WERI-Rb-1 (cell line): ENCODE measurements at regions not wholly inside any gene's neighbourhood (a gene's known extent, or its start where the extent isn't known, plus 50 kb on each side); places are given as distances from the start of the nearest gene placed in this dataset.

Source experiments
- DNase-seq: peaks from one replicate; pipeline ENCODE4 v3.0.0-alpha.2; 2020
- H3K27ac ChIP-seq: fragments of 250-450 bp; sonication (Bioruptor Pico); 2 replicates; pipeline ENCODE4 v1.5.1; 2020; ENCODE audit warnings: mild to moderate bottlenecking, moderate library complexity
- H3K27me3 ChIP-seq: fragments of 250-450 bp; sonication (Bioruptor Pico); 2 replicates; pipeline ENCODE4 v1.5.1; 2021; ENCODE audit warnings: mild to moderate bottlenecking, low read depth, moderate library complexity; ENCODE audit not compliant: insufficient read depth, severe bottlenecking
- H3K36me3 ChIP-seq: fragments of 250-450 bp; sonication (Bioruptor Pico); 2 replicates; pipeline ENCODE4 v1.5.1; 2020; ENCODE audit warnings: mild to moderate bottlenecking, moderate library complexity
- H3K4me3 ChIP-seq: 2 replicates; pipeline ENCODE4 v1.5.1; 2011; ENCODE audit warnings: low read depth, mild to moderate bottlenecking, control low read depth, low read length
- H3K9me3 ChIP-seq: fragments of 250-450 bp; sonication (Bioruptor Pico); 2 replicates; pipeline ENCODE4 v1.5.1; 2021; ENCODE audit warnings: mild to moderate bottlenecking, moderate library complexity; ENCODE audit not compliant: severe bottlenecking
- TF ChIP-seq, protein P1 (sequence below): IDR thresholded peaks from 2 replicates; pipeline ENCODE4 v1.5.1; 2011; ENCODE audit warnings: low read depth, mild to moderate bottlenecking, control low read depth, inconsistent platforms, low read length

- TF ChIP-seq, protein P1, sequence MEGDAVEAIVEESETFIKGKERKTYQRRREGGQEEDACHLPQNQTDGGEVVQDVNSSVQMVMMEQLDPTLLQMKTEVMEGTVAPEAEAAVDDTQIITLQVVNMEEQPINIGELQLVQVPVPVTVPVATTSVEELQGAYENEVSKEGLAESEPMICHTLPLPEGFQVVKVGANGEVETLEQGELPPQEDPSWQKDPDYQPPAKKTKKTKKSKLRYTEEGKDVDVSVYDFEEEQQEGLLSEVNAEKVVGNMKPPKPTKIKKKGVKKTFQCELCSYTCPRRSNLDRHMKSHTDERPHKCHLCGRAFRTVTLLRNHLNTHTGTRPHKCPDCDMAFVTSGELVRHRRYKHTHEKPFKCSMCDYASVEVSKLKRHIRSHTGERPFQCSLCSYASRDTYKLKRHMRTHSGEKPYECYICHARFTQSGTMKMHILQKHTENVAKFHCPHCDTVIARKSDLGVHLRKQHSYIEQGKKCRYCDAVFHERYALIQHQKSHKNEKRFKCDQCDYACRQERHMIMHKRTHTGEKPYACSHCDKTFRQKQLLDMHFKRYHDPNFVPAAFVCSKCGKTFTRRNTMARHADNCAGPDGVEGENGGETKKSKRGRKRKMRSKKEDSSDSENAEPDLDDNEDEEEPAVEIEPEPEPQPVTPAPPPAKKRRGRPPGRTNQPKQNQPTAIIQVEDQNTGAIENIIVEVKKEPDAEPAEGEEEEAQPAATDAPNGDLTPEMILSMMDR = no peak
- DNase-seq = no peak
Observed at GRCh38 chr15:95795386-95795785, 535.1 kb upstream of the NR2F2 start.

GRCh38 chr15:95799286-95800200 is 531.0 kb upstream of the NR2F2 start:
- Histone ChIP-seq H3K9me3 (no peaks in the 10 kb centered on the region), H3K36me3 (no peaks in the 10 kb centered on the region), H3K27ac (no peak overlapping the region), H3K27me3 (peaks cover 3% of the 10 kb centered on the region), H3K4me3 (no peak overlapping the region)
- TF ChIP-seq, protein P1 = no peak
- DNase-seq = no peak

More at GRCh38 chr15:95795386-95795785, 535.1 kb upstream of the NR2F2 start:
- H3K27me3 ChIP-seq = peaks cover 7% of the 10 kb centered on the region
- no peaks in the 10 kb centered on the region for H3K9me3 ChIP-seq
- H3K27ac ChIP-seq = no peak overlapping the region
- H3K4me3 ChIP-seq = no peak overlapping the region
- no peaks in the 10 kb centered on the region for H3K36me3 ChIP-seq

DNA sequence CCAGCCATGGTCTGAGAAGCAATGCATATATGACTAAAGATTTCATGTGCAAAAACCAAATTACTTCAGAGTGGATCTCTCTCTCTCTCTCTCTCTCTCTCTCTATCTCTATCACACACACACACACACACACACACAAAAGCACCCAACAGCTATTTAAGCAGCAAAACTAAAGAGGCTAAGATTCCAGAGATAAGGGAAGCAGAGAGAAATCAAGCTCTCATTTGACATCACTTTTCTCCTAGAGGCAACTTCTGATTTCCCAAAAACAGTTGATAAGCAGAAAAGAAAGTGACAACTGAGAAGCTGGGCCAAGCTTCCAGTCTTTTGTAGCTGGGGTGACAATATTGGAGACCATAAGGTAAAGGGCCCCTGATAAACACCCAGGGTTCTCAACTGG is 526.0 kb upstream of the NR2F2 start:
- no peak for DNase-seq
- Histone ChIP-seq H3K4me3 (no peak overlapping the region), H3K36me3 (no peaks in the 10 kb centered on the region), H3K27me3 (no peaks in the 10 kb centered on the region), H3K9me3 (no peaks in the 10 kb centered on the region), H3K27ac (no peak overlapping the region)
- TF ChIP-seq, protein P1 = no peak

DNA sequence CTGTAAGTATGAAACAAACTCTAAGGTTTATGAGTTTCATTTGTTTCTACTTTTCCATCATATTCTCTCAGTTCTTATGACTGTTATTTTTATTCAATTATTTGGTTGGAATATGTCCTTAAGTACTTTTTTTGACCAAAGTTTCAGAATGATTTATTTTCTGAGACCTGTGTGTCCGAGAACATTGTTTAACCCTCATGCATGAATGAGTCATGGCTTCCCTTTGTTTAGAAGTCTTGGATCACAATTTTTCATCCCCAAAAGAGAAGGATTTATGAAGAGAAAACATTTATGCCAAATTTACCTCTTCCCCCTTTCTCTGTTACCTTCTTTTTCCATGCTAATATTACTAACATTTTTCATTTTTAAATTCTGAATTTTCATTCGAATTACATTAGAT is 518.0 kb upstream of the NR2F2 start:
- H3K4me3 ChIP-seq = no peak overlapping the region
- H3K36me3 ChIP-seq = no peaks in the 10 kb centered on the region
- no peaks in the 10 kb centered on the region for H3K9me3 ChIP-seq
- H3K27me3 ChIP-seq = no peaks in the 10 kb centered on the region
- TF ChIP-seq, protein P1 = no peak
- H3K27ac ChIP-seq = no peak overlapping the region
- DNase-seq = no peak

DNA sequence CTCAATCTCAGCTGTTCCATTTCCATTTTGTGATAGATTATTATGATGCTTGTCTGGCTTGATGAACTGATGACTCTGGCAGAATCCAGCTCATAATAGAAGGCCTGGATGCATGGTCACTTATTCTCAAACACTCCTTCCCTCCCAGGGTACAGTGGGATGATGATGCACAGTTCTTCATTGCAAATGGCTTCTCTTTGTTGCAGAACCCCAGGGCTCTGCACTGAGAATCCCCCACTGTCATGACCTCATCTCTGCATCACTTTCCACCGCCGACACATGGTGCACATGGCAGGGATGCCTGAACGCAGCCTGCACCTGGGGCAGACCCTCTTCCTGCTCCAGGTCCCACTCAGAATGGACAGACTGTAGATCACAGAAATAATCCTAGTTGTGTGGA is 515.6 kb upstream of the NR2F2 start:
- H3K4me3 ChIP-seq = no peak overlapping the region
- DNase-seq = no peak
- TF ChIP-seq, protein P1 = no peak
- no peak overlapping the region for H3K27ac ChIP-seq
- no peaks in the 10 kb centered on the region for H3K9me3 ChIP-seq
- no peaks in the 10 kb centered on the region for H3K36me3 ChIP-seq
- H3K27me3 ChIP-seq = no peaks in the 10 kb centered on the region
